GM18907 (cell line): ENCODE measurements at regions not wholly inside any gene's neighbourhood (a gene's known extent, or its start where the extent isn't known, plus 50 kb on each side); places are given as distances from the start of the nearest gene placed in this dataset.

Experiments
- ATAC-seq: cut with Tn5 transposase; IDR thresholded peaks from one replicate; pipeline ENCODE4 v1.9.1; 2021; ENCODE audit warnings: mild to moderate bottlenecking, moderate library complexity; ENCODE audit not compliant: unreplicated experiment

DNA sequence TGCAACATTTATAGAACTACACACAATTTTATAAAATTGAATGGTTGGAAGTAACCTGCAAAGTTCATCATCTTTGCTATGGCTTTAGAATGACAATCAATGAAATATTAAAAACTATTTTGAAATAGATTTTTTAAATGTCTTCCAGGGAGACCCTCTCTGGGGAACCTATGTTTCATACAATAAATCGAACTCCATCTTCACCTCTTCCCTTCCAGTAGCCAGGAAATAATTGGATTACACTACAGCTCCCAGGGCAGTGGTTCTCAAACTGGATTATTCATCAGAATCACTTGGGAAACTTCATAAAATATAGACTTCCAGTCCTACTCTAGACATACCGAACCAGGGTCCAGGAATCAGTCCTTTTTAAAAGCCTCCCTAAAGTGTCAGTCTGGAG lies 328.4 kb downstream of the DUSP6 start:
- ATAC-seq = no peak

DNA sequence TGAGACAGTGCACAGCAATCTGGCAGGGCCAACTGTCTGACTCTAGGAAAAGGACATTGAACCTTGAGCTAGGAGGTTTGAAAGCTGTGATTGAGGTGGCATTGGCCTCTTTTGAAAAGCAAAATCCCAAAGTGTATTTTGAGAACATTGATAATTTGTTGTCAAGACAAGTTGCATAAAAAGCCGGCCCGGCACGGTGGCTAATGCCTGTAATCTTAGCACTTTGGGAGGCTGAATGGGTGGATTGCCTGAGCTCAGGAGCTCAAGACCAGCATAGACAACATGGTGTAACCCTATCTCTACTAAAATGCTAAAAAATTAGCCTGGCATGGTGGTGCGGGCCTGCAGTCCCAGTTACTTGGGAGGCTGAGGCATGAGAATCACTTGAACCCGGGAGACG lies 331.6 kb downstream of the DUSP6 start:
- no peak for ATAC-seq

DNA sequence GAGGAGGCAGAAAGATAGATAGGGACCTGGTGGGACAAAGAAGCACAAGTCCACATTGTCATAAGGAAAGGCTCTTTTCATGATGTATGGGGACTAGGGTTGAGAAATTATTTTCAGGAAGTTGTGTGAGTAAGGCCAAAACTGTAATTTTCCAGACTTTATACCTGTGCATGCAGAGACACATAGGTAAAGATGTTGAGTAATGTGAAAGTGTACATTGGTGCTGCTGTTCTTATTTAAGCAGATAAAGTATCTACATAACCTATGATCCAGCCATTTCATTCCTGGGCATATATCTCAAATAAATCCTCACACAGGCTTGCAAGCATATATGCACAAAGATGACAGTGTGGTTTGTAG lies 332.2 kb downstream of the DUSP6 start:
- no peak for ATAC-seq

DNA sequence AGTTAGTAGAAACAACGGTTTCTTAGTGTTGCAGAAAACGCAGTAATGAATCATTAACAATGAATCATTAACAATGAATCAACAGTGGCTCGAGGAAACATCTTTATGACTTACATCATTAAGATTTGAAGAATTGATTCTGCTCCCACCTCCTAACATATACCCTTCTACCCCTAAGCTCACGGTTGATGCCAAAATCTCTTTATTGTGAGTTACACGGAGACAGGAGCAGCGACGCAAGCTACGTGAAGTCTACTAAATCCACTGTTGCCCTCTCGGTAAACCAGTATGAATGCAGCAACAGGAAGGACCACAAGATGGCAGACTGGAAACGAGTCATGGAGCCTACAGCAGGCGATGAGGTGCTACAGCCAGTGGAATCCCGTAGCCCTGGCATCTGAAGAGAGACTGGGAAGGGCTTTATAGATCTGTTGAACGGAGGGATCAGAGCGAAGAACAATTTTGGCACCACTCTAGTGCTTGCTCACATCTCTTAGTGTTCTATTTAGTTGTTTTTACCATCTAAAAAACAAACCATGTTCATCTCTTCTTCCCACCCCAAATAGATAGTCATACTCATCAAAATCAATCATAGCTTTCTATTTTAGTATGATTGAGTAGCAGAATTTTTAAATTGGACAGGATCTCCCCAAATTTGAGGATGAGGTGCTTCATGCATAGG lies 332.7 kb downstream of the DUSP6 start:
- peak; percentile 98 for ATAC-seq

DNA sequence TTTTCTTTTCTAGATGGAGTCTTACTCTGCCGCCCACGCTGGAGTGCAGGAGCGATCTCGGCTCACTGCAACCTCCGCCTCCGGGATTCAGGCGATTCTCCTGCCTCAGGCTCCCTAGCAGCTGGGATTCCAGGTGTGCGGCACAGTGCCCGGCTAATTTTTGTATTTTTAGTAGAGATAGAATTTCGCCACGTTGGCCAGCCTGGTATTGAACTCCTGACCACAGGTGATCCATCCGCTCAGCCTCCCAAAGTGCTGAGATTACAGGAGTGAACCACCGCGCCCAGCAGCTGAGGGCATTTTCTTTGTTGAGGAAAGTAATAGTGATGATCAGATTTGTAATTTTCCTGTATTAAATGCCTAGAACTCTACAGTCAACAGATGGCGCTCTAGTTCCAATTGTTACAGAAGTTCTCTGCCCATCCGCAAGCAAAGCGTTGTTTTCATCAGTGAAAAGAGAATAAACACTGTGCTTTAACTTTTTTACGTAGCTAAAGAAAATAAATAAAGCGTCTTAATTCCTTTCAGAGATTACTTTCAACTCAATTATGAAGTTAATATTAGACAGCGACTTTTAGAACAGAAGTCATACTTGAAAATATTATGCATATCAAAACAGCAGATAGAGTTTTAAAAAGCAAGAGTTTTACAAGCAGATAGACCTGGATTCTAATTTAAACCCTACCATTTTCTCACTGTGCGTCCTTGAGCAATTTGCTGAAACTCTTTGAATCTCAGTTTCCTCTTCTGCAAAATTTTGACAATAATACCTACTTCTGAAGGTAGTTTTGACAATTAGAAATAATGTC lies 335.1 kb downstream of the DUSP6 start:
- ATAC-seq = peak; percentile 47

DNA sequence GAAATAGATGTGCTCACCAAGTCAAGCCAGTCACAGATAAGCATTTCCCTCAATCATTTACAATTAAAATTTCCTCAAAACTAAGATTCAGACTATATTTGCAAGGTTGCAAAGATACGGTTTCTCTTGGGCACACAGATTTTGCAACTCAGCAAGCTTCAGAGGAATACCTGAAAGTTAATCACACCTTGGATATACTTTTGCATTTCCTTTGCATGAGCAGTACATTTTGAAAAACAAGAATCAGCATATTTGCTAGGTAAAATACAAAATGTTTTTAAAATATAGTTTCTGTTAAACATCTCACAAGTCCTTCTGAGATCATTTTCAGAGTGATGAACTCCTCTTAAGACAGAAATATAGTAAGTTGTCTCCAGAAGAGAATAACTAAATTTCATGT lies 336.9 kb downstream of the DUSP6 start:
- ATAC-seq = no peak

DNA sequence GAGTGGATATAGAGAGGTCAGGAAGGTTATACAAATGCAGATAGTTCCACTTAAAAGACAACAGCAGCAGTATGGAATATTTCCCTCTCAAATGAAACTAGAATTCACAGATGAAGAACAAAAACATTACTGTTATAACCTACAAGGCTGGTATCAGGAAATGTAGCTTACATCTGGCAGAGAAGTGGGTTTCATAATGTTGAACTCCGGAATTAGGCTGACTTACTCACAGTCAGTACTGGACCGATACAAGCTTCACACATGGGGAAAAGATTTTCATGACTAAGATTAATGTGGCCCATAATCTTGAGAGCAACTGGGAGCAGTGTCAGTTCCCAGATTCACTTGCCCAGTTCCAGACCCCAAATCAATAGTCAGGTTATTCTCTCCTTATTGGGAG lies 353.9 kb downstream of the DUSP6 start:
- no peak for ATAC-seq

DNA sequence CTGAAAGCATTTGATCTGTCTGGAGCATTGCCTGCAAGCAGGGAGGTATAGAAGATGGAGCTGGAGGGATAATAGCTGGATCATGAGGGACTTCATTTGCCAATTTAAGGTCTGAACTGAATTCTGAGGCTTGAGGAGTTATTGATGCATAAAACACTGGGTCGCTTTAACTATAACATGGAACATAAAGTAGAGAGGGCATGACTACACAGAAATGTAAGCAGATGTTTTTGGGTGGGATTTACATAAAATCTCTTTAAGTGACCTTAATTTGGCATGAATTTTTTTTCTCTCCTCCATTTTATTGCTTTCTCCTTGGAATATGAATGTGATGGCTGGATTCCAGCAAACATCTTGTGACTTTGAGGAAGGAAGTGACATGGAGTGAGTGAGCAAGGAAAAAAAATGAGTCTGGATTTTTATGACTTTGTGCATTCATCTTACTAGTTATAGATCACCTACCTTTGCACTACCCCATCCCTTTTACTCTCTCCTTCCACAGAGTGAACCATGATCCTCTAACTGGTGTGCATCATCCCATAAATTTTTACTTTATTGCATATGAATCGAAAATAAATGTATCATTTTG lies 356.0 kb downstream of the DUSP6 start:
- ATAC-seq = no peak

DNA sequence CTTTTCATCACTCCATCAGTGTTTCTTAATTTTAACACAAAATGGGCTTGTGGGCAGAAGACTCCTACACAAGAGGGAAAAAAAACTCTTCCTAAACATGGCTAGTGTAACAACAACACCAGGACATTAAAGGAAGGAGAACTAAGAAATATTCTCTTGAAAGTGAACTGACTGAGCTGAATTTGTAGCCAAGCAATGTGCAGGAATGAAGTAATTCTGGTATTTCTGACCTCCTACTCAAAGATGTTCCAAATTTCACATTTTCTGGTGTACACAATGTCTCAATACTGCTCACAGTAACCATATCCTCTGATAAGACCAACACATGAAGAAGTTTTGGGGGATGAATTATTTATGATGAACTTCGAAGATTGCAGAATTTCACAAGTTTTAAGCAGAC lies 357.3 kb downstream of the DUSP6 start:
- ATAC-seq = no peak

DNA sequence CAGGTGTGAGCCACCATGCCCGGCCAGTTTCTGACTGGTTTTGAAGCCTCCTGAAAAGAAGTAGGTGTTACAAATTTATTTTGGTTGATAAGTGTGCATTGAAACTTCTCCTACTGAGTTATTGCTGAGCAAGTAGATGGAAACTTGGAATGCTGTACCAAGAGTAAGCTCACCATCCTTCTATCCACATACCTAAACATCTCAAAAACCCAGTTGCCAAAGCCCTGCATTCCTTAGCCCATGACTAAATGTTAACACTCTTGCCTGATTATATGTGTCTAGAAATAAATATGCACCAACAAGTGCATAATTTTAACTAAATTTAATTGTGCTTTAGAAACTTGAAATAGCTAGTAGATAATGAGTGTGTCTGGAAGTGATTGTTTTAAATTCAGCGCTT lies 357.8 kb downstream of the DUSP6 start:
- ATAC-seq = no peak

DNA sequence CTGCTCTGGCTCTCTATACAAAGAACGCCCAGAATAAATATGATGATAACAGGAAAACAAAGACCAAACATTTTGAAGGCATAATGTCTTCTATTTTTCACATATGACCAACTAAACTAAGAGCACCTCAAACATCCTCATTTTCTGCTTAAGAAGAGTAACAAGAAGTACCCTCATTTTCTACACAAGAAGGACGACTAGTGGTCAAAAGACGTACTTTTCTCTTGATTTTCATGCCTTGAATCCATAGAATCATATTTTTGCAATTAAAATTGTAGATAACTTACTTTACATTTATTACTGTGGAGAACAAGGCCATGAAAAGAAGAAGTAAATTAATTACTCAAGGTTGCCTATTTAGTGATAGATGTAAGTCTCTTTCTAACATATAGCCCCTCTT lies 358.6 kb downstream of the DUSP6 start:
- no peak for ATAC-seq

DNA sequence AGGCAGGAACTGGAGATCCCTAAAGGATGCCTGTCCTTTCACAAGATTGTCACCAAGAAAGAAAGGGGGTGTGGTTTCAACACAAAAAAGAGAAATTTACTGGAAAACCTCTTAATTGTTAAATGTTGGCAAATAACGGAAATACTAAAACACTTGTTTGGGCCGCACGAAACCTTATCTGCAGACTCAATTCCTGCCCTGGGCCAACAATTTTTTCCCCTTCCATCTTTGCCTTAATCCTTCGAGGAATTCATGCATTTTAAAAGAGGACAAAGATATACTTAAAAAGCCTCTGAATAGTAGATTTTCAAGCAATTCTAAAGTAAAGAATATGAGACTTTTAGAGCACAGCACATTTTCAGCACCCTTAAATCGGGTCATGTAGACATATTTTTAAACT lies 366.2 kb downstream of the DUSP6 start:
- ATAC-seq = no peak

DNA sequence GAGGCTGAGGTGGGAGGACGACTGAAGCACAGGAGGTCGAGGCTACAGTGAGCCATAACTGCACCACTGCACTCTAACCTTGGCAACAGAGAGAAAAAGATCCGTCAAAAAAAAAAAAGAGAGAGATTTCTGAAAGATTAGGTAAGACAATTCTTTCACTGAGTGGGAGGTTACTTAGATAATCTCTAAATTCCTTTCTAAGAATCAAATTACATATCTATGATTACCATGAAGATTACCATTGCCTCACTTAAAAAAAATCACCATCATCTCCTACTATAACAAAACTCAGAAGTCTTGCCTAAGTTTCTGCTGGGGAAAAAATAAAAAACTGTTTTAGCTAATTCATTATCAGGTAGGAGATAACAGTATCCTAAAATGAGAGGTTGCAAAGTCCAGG lies 366.7 kb downstream of the DUSP6 start:
- ATAC-seq = no peak

DNA sequence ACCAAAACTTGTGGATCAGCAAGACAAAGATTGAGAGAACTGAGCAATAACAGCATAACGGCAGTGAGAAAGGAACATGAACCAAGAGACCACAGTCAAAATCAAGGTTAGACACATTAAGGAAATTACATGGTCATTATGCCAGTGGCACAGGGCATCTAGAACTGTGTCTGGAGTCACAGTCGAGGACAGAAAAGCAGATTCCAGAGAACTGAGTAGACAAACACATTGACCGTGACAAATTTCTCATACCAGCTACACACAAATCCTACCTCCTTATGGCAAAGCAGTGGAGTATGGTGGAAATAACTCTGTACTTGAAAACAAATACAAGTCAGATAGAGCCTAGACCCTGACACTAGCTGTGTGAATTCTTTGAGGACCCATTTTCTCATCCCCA lies 367.3 kb downstream of the DUSP6 start:
- ATAC-seq = no peak

DNA sequence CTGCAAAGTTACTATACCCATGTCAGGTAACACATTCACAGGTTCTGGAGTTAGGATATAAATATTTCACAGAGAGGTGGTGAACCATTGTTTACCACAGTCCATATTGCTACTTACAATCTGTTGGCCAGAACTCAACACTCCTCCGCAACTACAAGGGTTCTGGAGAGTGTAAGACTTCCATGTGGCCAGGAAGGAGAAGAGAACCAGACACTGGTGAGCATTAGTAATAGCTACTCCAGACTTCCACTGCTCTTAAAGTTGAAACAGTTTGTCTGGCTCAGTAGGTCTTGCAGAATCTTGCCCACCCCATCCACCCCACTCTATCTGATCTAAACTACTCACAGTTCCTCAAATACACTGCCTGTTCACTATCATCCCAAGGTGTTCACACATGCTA lies 369.6 kb downstream of the DUSP6 start:
- ATAC-seq = no peak

DNA sequence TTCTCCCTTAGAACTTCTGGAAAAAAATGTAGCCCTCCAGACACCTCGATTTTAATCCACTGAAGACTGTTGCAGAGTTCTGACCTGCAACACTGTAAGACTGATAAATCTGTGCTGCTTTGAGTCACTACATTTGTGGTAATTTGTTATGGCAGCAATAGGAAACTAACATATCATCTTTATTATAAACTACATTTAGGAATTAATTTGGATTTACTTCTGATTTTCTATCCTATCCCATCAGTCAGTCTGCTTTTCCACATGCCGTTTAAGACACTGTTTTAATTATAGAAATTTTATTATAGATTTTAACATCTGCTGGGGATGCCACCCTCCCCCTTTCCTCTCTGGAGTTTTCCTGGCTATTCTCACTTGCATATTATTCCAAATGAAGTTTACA lies 375.2 kb downstream of the DUSP6 start:
- ATAC-seq = no peak

DNA sequence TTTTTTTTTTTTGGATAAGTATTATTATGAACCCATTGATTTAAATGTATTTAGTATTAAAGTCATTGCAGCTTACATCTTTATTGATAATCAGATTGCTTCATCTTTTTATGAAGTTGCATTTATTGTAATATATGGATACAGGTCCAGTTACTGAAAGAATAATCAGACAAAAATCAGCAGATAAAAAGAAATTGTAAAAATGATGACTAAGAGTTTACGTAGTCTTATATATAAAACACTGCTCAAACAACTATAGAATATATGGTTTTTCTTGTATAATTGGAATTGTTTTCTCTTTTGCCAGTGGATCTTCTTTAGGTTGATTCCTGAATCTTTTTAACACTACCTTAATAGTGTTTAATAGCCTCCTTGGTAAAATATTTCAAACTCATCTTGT lies 378.3 kb downstream of the DUSP6 start:
- no peak for ATAC-seq

DNA sequence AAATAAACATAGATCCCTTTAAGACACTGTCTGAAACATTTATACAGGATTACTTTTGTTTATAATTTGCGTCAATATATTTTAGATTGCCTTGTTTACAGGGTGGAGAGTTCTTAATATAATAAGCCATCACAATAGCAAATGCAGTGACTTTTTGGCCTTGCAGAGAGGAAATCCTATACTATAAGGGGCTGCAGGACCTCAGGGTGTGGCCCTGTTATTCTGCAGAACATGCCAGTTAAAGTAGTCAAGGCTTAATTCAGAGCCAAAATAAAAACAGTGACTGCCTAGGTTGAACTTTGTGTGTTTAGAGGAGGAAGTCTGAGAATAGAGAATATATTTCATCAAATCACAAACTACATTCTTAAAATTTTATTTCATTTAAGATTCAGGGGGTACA lies 381.6 kb downstream of the DUSP6 start:
- no peak for ATAC-seq

DNA sequence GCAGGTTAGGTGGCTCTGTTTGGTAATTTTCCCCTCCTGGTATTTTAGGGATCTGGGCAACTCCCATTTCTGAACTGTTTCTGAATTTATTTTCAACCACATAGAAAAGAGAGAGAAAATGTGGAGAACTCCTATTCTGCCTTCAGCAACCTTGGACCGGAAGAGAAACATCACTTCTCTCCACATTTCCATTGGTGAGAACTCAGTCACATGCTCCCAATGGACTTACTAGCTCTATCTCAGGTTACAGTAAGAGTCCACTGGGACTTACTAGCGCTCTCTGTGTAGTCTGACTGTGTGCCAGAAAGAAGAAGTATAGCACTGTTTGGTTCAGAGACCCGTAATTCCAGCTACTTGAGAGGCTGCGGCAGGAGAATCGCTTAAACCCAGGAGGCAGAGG lies 383.2 kb downstream of the DUSP6 start:
- no peak for ATAC-seq

DNA sequence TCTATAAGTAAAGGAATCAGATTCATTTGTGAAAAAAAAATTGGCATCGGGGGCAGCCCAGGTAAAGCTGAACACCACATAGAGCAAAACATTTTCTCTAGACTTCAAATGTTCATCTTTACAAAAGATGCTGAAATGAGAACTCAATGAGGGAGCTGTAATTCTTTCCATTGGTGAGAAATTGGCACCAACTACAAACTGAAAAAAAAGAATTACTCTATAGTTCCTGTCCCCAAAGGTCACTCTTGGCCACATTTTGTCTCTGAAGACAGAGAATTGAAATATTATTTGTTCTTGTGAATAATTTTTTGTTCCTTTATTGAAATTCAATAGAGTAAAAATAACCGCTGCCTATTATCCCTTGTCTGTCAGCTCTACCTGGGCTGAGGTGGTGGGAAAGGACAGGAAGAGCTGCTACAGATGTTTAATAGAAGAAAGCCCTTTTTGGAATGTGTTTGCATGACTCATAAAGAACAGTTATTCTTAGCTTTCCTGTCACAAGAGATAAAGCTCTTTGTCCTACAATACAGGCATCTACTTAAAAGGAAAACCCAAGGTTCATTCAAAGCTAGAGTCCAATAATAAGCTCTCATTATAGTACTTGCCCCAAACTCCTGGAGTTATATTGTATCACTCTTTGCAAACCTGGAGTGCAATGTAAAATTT lies 380.1 kb upstream of the KITLG start:
- ATAC-seq = no peak

DNA sequence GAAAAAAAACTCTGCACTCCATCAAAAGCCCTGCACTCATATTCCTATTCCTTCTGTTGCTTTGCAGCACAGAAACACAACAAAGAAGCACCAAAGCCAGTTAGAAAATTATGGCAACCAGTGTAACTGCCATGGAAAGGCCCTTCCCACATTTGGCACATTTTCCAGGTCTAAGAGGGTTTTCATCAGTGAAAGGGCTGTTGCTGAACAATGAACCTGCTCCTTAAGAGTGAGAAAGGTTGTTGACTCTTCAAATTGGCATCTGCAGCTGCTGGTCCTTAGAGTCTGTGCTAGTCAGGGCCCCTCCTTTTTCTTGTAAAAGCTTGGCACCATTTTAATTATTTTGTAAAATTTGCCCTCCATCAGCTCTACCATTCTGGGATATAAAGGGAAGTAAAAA lies 378.7 kb upstream of the KITLG start:
- ATAC-seq = no peak

DNA sequence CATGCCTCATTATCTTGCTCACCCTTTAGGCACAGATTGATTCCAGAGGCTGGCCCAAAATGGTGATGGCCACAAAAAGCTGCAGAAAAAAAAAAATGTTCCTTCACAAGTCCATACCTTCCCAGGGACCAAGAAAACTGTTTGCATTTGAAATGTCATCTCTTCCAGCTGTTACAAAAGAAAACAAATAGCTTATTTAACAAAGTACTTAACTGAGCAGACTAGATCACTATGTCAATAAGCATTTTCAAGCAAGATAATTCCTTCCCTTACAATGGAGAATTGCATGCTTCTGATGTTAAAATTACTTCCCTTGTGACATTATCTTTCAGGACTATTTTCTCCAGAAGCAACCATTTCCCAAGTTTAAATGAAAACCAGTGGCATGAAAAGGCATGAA lies 377.9 kb upstream of the KITLG start:
- ATAC-seq = no peak
